SK-N-SH (cell line): ENCODE measurements at regions not wholly inside any gene's neighbourhood (a gene's known extent, or its start where the extent isn't known, plus 50 kb on each side); places are given as distances from the start of the nearest gene placed in this dataset.

Source experiments
- CTCF ChIA-PET: fragments of 300-600, 350-600 bp; formaldehyde crosslinking; extraction: SDS; loops from one replicate; lab custom pipeline; 2021; lab: Yijun Ruan, JAX
- POLR2A ChIA-PET: fragments of 350-600 bp; sonication (Branson Sonifier 250); formaldehyde crosslinking; extraction: SDS; loops from one replicate; lab custom pipeline; 2020; ENCODE audit warnings: antibody characterized with exemption, inconsistent platforms; lab: Yijun Ruan, JAX
- DNase-seq: peaks from one replicate; pipeline ENCODE4 v3.0.0; 2012
- H2AFZ ChIP-seq: fragments of 200-600 bp; sonication (generic); 2 replicates; pipeline ENCODE4 v1.8.1; 2016; ENCODE audit warnings: antibody characterized with exemption, mild to moderate bottlenecking, low read depth
- H3F3A ChIP-seq: fragments of 200-600 bp; sonication (generic); replicated peaks from 2 replicates; pipeline ENCODE3; 2016; ENCODE audit warnings: antibody characterized with exemption, mild to moderate bottlenecking; ENCODE audit not compliant: insufficient read depth
- H3K27ac ChIP-seq, 2 experiments: fragments of 200-500 bp in 1 of 2; fragments of 200-600 bp in 1 of 2; sonication (Bioruptor generic) in 1 of 2; sonication (generic), shearing (Covaris generic) in 1 of 2; 2 replicates each; pipeline versions ENCODE4 v1.5.1 to v1.6.1; 2014 to 2016; ENCODE audit warnings: low read depth in 2 of 2, inconsistent platforms in 1 of 2, low read length in 1 of 2, mild to moderate bottlenecking in 1 of 2, mixed read lengths in 1 of 2
- H3K27me3 ChIP-seq: fragments of 200-600 bp; sonication (generic), shearing (Covaris generic); 2 replicates; pipeline ENCODE4 v1.6.1; 2016; ENCODE audit warnings: mixed run types; ENCODE audit not compliant: insufficient read depth
- H3K36me3 ChIP-seq, 2 experiments: fragments of 200-500 bp in 1 of 2; fragments of 200-600 bp in 1 of 2; sonication (Bioruptor generic) in 1 of 2; sonication (generic) in 1 of 2; replicated peaks in 1 of 2; 2 replicates each; pipeline versions ENCODE3 to v1.5.1; 2014 to 2016; ENCODE audit warnings: low read length in 1 of 2, mild to moderate bottlenecking in 1 of 2; ENCODE audit not compliant: insufficient read depth in 2 of 2, control insufficient read depth in 1 of 2
- H3K4me1 ChIP-seq, 2 experiments: fragments of 200-500 bp in 1 of 2; fragments of 200-600 bp in 1 of 2; sonication (Bioruptor generic) in 1 of 2; sonication (generic), shearing (Covaris generic) in 1 of 2; 2 replicates each; pipeline versions ENCODE4 v1.5.1 to v1.6.1; 2014 to 2016; ENCODE audit warnings: low read depth in 1 of 2, low read length in 1 of 2, mixed run types in 1 of 2; ENCODE audit not compliant: insufficient read depth in 2 of 2, control insufficient read depth in 1 of 2
- H3K4me2 ChIP-seq: fragments of 200-600 bp; sonication (generic), shearing (Covaris generic); 2 replicates; pipeline ENCODE4 v1.6.1; 2017; ENCODE audit warnings: mixed run types
- H3K4me3 ChIP-seq, 2 experiments: fragments of 200-500 bp in 1 of 2; fragments of 200-600 bp in 1 of 2; sonication (Bioruptor generic) in 1 of 2; sonication (generic), shearing (Covaris generic) in 1 of 2; 2 replicates each; pipeline versions ENCODE4 v1.5.1 to v1.8.1; 2014 to 2016; ENCODE audit warnings: low read depth in 2 of 2, inconsistent platforms in 1 of 2, low read length in 1 of 2, mild to moderate bottlenecking in 1 of 2, mixed read lengths in 1 of 2, moderate library complexity in 1 of 2
- H3K79me2 ChIP-seq: fragments of 200-600 bp; sonication (generic); 2 replicates; pipeline ENCODE4 v1.8.1; 2017; ENCODE audit warnings: mild to moderate bottlenecking; ENCODE audit not compliant: insufficient read depth
- H3K9ac ChIP-seq: fragments of 200-600 bp; sonication (generic); 2 replicates; pipeline ENCODE4 v1.6.1; 2017; ENCODE audit warnings: mixed run types
- H3K9me2 ChIP-seq: fragments of 200-600 bp; sonication (generic); 2 replicates; pipeline ENCODE4 v1.6.1; 2017; ENCODE audit warnings: mixed run types
- H3K9me3 ChIP-seq: fragments of 200-600 bp; sonication (generic); 2 replicates; pipeline ENCODE4 v1.6.1; 2017; ENCODE audit warnings: mixed run types, mild to moderate bottlenecking, moderate library complexity
- H4K20me1 ChIP-seq: fragments of 200-600 bp; sonication (generic); 2 replicates; pipeline ENCODE4 v1.6.1; 2017; ENCODE audit warnings: mild to moderate bottlenecking, mixed run types; ENCODE audit not compliant: insufficient read depth
- CTCF ChIP-seq: fragments of 200-600 bp; sonication (generic); IDR thresholded peaks from 2 replicates; pipeline ENCODE4 v1.6.1; 2017; ENCODE audit warnings: antibody characterized with exemption, mild to moderate bottlenecking, moderate library complexity
- ELF1 ChIP-seq: IDR thresholded peaks from 2 replicates; pipeline ENCODE4 v1.4.0; 2012
- FOXM1 ChIP-seq: IDR thresholded peaks from 2 replicates; pipeline ENCODE4 v1.4.0; 2012; ENCODE audit warnings: low read depth, mild to moderate bottlenecking
- IRF3 ChIP-seq: fragments of 150-350 bp; IDR thresholded peaks from 2 replicates; pipeline ENCODE4 v1.6.1; 2016; ENCODE audit warnings: mild to moderate bottlenecking, low read depth, low read length
- MAX ChIP-seq: IDR thresholded peaks from 2 replicates; pipeline ENCODE4 v1.4.0; 2012; ENCODE audit warnings: low read depth
- RAD21 ChIP-seq: IDR thresholded peaks from 2 replicates; pipeline ENCODE4 v1.6.1; 2012; ENCODE audit warnings: mild to moderate bottlenecking, low read length
- RCOR1 ChIP-seq: fragments of 150-350 bp; IDR thresholded peaks from 2 replicates; pipeline ENCODE4 v1.6.1; 2017; ENCODE audit warnings: antibody characterized with exemption, low read length
- REST ChIP-seq: IDR thresholded peaks from 2 replicates; pipeline ENCODE4 v1.6.1; 2012; ENCODE audit warnings: mild to moderate bottlenecking, low read depth, low read length, moderate library complexity
- RFX5 ChIP-seq: IDR thresholded peaks from 2 replicates; pipeline ENCODE4 v1.6.1; 2012; ENCODE audit warnings: mild to moderate bottlenecking, improper control_type of control experiment, low read length
- SMC3 ChIP-seq: IDR thresholded peaks from 2 replicates; pipeline ENCODE4 v1.6.1; 2012; ENCODE audit warnings: low read depth, low read length, improper control_type of control experiment
- USF1 ChIP-seq: IDR thresholded peaks from 2 replicates; pipeline ENCODE4 v1.4.0; 2012; ENCODE audit warnings: low read depth, borderline replicate concordance
- WGBS: methylation state at CpG from one replicate; pipeline ENCODE4 v1.1.6; 2017; ENCODE audit warnings: low lambda C conversion rate; 5-methylcytosine and 5-hydroxymethylcytosine counted together

GRCh38 chr18:41621177-41621576, 333.9 kb upstream of the PIK3C3 start:
- no peak overlapping the region for H3K4me2 ChIP-seq
- H3K9me2 ChIP-seq, result no peaks in the 10 kb centered on the region
- H3K9me3 ChIP-seq, result no peaks in the 10 kb centered on the region
- 41% methylated on average over 1 of the region's 1 CpG for WGBS
- no peaks in the 10 kb centered on the region for H3K36me3 ChIP-seq
- H4K20me1 ChIP-seq, result no peaks in the 10 kb centered on the region
- no peak overlapping the region for H3K9ac ChIP-seq
- CTCF ChIA-PET, result interaction anchor here (0.5 kb wide), 1 partner anchor 1413 kb away, joined by 4 read pairs; no protein-coding TSS in a partner anchor
- H3K79me2 ChIP-seq, result no peaks in the 10 kb centered on the region
- POLR2A ChIA-PET, result no interaction called here
- no peak overlapping the region for H3K27ac ChIP-seq
- peaks cover 0 to 7% of the 10 kb centered on the region in 2 experiments; a peak in 2 of 4 replicates for H3K4me1 ChIP-seq
- no peak for TF ChIP-seq FOXM1
- TF ChIP-seq MAX, result no peak
- no peak for TF ChIP-seq USF1
- TF ChIP-seq RAD21, result no peak
- TF ChIP-seq CTCF, result no peak
- H3K27me3 ChIP-seq, result no peaks in the 10 kb centered on the region
- H3K4me3 ChIP-seq, result no peak overlapping the region
- no peaks in the 10 kb centered on the region for H3F3A ChIP-seq
- no peak for DNase-seq
- H2AFZ ChIP-seq, result no peak overlapping the region

- H4K20me1 ChIP-seq, result no peaks in the 10 kb centered on the region
- no peaks in the 10 kb centered on the region for H3K9me2 ChIP-seq
- H3F3A ChIP-seq, result no peaks in the 10 kb centered on the region
- CTCF ChIA-PET, result no interaction called here
- TF ChIP-seq SMC3 (no peak), IRF3 (no peak), ELF1 (no peak), RCOR1 (no peak), RFX5 (no peak), REST (no peak), USF1 (no peak)
- WGBS, result 39% methylated on average over 1 of the region's 1 CpG
- POLR2A ChIA-PET, result no interaction called here
- no peak overlapping the region for H3K4me3 ChIP-seq
- H3K4me2 ChIP-seq, result no peak overlapping the region
- peak overlapping the region in 1 of 2 experiments; percentile 16; a peak in 1 of 4 replicates for H3K27ac ChIP-seq
- DNase-seq, result no peak
- H3K9ac ChIP-seq, result no peak overlapping the region
- no peaks in the 10 kb centered on the region for H3K36me3 ChIP-seq
- no peaks in the 10 kb centered on the region for H3K79me2 ChIP-seq
- H3K9me3 ChIP-seq, result no peaks in the 10 kb centered on the region
- H2AFZ ChIP-seq, result no peak overlapping the region
- no peaks in the 10 kb centered on the region for H3K27me3 ChIP-seq
- H3K4me1 ChIP-seq, result peaks cover 0 to 7% of the 10 kb centered on the region in 2 experiments; a peak in 2 of 4 replicates
These were observed 336.9 kb upstream of the PIK3C3 start for GRCh38 chr18:41618147-41618546.
